Activated CD4-positive, alpha-beta memory T cell treated with anti-CD3 and anti-CD28 coated beads, Interleukin-2, amount 10 ng/mL, durations not matched to agents 7 days and 5 days (primary cell): ENCODE measurements at regions not wholly inside any gene's neighbourhood (a gene's known extent, or its start where the extent isn't known, plus 50 kb on each side); places are given as distances from the start of the nearest gene placed in this dataset.
"Not testable (repeated sequence)": the region's sequence is repeated elsewhere in the genome, so short reads cannot be mapped to it uniquely, and the experiment has no call there.

Experiments
- CTCF ChIA-PET: fragments of 350-600 bp; sonication (Branson Sonifier 250); formaldehyde crosslinking; loops from one replicate; lab custom pipeline; 2021; ENCODE audit warnings: antibody characterized with exemption, inconsistent platforms; lab: Charles Lee
- POLR2A ChIA-PET: fragments of 350-600 bp; sonication (Branson Sonifier 250); formaldehyde crosslinking; loops from one replicate; lab custom pipeline; 2021; ENCODE audit warnings: antibody characterized with exemption; lab: Charles Lee
- DNase-seq: peaks from one replicate; pipeline ENCODE4 v3.0.0-alpha.2; 2020
- H3K27ac Mint-ChIP-seq: one replicate; pipeline ENCODE4 v1.8.0; 2021; ENCODE audit warnings: mild to moderate bottlenecking, mixed read lengths
- H3K27me3 Mint-ChIP-seq: one replicate; pipeline ENCODE4 v1.8.0; 2021; ENCODE audit warnings: mixed read lengths
- H3K36me3 Mint-ChIP-seq: one replicate; pipeline ENCODE4 v1.8.0; 2021; ENCODE audit warnings: low read depth, mixed read lengths
- H3K4me1 Mint-ChIP-seq: one replicate; pipeline ENCODE4 v1.8.0; 2021; ENCODE audit warnings: mixed read lengths
- H3K4me3 Mint-ChIP-seq: one replicate; pipeline ENCODE4 v1.8.0; 2021; ENCODE audit warnings: mild to moderate bottlenecking, mixed read lengths
- H3K9me3 Mint-ChIP-seq: one replicate; pipeline ENCODE4 v1.8.0; 2021; ENCODE audit warnings: mixed read lengths

DNA sequence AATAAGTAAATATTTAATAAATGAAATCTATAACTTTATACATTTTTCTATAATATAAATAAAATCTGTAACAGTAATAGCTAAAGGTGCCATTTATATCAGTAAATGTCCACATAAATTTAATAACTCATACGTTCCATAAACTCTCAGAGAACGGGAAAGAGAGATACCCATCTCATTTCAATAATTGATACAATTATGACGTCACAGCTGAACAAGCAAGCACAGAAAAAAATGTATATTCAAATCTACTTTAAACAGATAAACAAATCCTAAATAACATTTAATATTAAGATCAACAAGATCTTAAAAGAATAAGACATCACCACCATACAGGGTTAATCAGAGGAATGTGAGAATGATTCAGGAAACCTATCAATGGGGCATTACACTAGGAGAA lies 1136.5 kb downstream of the TBC1D22A start:
- peaks cover 2% of the 10 kb centered on the region for H3K9me3 Mint-ChIP-seq
- no peak overlapping the region for H3K27ac Mint-ChIP-seq
- no peaks in the 10 kb centered on the region for H3K36me3 Mint-ChIP-seq
- ChIA-PET CTCF (no interaction called here), POLR2A (no interaction called here)
- no peak for DNase-seq
- H3K4me3 Mint-ChIP-seq: no peak overlapping the region
- H3K27me3 Mint-ChIP-seq: no peaks in the 10 kb centered on the region
- no peaks in the 10 kb centered on the region for H3K4me1 Mint-ChIP-seq

DNA sequence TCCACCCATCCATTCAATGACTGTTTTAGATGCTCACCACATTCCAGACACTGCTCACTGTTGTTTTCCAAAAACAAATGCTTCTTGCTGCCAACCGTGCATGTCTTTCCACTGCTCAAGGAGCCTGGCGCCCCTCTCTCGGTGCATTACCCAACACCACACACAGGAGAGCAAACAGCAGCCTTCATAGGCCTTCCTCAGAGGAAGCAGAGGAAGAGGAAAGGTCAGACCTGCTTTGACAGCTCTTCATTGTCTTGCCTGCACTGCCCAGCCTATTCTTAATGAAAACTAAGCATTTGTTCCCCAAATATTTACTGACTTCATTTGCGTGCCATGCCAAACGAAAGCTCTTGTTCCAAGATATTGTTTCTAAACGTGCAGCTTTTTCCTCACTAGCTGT lies 1129.2 kb downstream of the TBC1D22A start:
- H3K4me1 Mint-ChIP-seq: no peaks in the 10 kb centered on the region
- H3K27me3 Mint-ChIP-seq: no peaks in the 10 kb centered on the region
- DNase-seq: no peak
- POLR2A ChIA-PET: no interaction called here
- no peak overlapping the region for H3K27ac Mint-ChIP-seq
- no peaks in the 10 kb centered on the region for H3K36me3 Mint-ChIP-seq
- H3K9me3 Mint-ChIP-seq: peaks cover 2% of the 10 kb centered on the region
- CTCF ChIA-PET: no interaction called here
- H3K4me3 Mint-ChIP-seq: no peak overlapping the region

DNA sequence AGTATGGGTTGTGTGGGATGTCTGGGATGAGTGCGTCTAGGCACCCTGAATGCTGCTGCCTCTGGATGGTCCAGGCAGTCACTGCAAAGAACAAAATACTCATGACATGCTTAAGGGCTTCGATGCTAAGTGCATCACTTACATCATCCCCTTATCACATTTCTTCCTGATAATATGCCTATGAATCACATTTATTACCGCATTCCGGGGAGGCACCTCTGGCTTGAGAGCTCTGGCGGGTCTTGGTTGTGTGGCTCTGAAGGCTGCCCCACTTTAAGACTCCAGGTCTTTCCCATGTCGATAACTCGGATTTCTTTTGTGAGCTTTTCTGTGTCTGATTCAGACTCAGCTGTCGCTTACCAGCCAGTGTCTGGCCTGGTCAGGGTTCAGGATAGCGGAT lies 1126.4 kb downstream of the TBC1D22A start:
- POLR2A ChIA-PET: no interaction called here
- Mint-ChIP-seq H3K36me3 (no peaks in the 10 kb centered on the region), H3K4me1 (no peaks in the 10 kb centered on the region), H3K4me3 (no peak overlapping the region), H3K9me3 (no peaks in the 10 kb centered on the region), H3K27me3 (no peaks in the 10 kb centered on the region), H3K27ac (no peak overlapping the region)
- DNase-seq: no peak
- CTCF ChIA-PET: no interaction called here

DNA sequence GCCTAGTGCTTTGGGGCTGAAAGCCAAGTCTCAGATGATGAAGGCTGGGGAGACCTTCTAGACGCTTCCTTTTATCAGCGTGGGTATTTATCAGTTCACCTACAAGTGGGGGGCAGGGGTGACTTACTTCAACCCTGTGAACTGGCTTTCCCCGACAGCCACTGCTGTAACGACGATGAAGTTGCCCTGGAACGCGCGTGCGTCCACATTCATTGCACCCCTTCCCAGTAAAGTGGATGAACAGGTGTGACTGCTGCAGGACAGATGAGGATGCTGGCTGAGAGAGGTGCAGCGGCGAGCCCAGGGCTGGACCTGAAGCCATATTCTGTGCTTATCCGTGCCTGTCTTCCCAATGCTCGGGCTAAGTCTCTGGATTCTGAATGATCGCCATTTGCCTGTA lies 1122.3 kb downstream of the TBC1D22A start:
- H3K4me3 Mint-ChIP-seq: no peak overlapping the region
- H3K27me3 Mint-ChIP-seq: no peaks in the 10 kb centered on the region
- ChIA-PET POLR2A (no interaction called here), CTCF (no interaction called here)
- no peak overlapping the region for H3K27ac Mint-ChIP-seq
- no peaks in the 10 kb centered on the region for H3K4me1 Mint-ChIP-seq
- no peaks in the 10 kb centered on the region for H3K36me3 Mint-ChIP-seq
- no peak for DNase-seq
- no peaks in the 10 kb centered on the region for H3K9me3 Mint-ChIP-seq

DNA sequence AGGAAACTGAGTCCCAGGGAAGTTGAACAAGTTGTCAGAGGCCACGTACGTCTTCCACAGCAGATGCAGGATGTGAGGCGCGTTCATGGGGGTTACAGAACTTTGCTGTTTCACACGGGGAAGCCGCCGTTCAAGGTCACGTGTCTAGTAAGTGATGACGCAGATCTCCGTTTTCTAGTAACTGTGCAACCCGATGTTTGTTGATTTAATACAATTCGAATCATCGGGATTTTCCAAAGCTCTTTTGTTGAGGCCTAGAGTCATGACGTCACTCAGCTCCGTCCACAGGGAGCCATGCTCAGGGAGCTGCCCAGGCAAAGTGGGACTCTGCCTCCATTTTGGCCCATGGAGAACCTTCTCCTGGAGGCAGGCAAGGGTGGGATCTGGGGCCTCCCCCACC lies 1121.8 kb downstream of the TBC1D22A start:
- CTCF ChIA-PET: no interaction called here
- POLR2A ChIA-PET: no interaction called here
- H3K27ac Mint-ChIP-seq: no peak overlapping the region
- no peak overlapping the region for H3K4me3 Mint-ChIP-seq
- H3K36me3 Mint-ChIP-seq: no peaks in the 10 kb centered on the region
- H3K4me1 Mint-ChIP-seq: no peaks in the 10 kb centered on the region
- no peaks in the 10 kb centered on the region for H3K27me3 Mint-ChIP-seq
- no peaks in the 10 kb centered on the region for H3K9me3 Mint-ChIP-seq
- DNase-seq: no peak

DNA sequence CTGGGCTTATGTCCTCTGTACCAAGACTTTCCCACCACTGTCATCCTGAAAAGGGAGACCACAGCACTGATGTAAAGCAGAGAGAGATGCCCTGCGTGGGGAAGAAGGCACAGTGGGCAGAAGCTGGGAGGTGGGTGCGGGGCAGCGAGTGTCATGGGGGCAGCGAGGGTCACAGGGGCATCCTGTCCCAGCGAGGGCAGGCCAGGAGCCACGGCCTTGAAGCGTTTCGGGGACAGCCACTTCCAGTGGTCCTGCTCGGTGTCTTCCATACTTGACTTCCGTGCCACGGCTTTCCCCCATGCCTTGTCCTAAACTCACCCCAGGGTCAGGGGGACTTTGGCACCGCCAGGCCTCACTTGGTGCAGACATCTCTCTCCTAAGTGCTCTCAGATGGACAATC lies 1121.3 kb downstream of the TBC1D22A start:
- H3K9me3 Mint-ChIP-seq: no peaks in the 10 kb centered on the region
- no peak overlapping the region for H3K27ac Mint-ChIP-seq
- H3K27me3 Mint-ChIP-seq: no peaks in the 10 kb centered on the region
- no peaks in the 10 kb centered on the region for H3K4me1 Mint-ChIP-seq
- no peak for DNase-seq
- no peaks in the 10 kb centered on the region for H3K36me3 Mint-ChIP-seq
- CTCF ChIA-PET: no interaction called here
- no peak overlapping the region for H3K4me3 Mint-ChIP-seq
- POLR2A ChIA-PET: no interaction called here

DNA sequence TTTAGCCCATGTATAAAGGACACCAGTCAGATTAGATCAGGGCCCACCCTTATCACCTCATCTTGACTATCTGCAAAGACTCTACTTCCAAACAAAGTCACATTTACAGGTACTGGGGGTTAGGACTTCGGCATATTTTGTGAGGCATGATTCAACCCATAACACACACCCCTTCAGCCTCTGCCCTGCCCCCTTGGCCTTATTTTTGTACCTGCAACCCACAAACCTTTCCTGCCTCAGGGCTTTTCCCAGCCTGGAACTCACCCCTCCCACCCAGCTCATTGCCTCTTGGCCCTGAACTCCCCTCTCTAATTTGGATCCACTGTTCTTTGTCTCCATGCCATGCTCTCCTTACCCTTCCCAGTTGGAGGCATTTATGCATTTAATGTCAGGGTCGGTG lies 1116.9 kb downstream of the TBC1D22A start:
- no peak for DNase-seq
- no peaks in the 10 kb centered on the region for H3K36me3 Mint-ChIP-seq
- H3K4me3 Mint-ChIP-seq: no peak overlapping the region
- no peak overlapping the region for H3K27ac Mint-ChIP-seq
- H3K27me3 Mint-ChIP-seq: peaks cover 2% of the 10 kb centered on the region
- H3K4me1 Mint-ChIP-seq: no peaks in the 10 kb centered on the region
- ChIA-PET POLR2A (no interaction called here), CTCF (no interaction called here)
- H3K9me3 Mint-ChIP-seq: no peaks in the 10 kb centered on the region

DNA sequence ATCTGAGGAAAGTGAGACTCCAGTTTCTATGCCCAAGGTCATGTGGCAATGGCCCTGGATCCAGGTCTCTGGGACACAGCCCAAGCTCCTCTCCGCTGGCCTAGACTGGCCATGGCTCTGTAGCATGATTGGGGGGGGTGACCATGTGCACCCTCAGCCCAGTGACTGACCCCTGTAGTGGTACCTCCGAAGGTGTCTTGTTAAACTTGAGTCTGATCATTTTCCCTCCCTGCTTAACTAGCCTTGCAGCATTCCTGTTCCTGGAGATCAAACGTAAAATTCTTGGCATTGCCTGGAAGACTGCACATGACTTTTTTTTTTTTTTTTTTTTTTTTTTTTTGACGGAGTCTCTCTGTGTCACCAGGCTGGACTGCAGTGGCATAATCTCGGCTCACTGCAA lies 1116.0 kb downstream of the TBC1D22A start:
- ChIA-PET CTCF (no interaction called here), POLR2A (no interaction called here)
- H3K4me1 Mint-ChIP-seq: no peaks in the 10 kb centered on the region
- H3K27ac Mint-ChIP-seq: no peak overlapping the region
- peaks cover 2% of the 10 kb centered on the region for H3K27me3 Mint-ChIP-seq
- no peak overlapping the region for H3K4me3 Mint-ChIP-seq
- no peaks in the 10 kb centered on the region for H3K36me3 Mint-ChIP-seq
- H3K9me3 Mint-ChIP-seq: no peaks in the 10 kb centered on the region
- no peak for DNase-seq

DNA sequence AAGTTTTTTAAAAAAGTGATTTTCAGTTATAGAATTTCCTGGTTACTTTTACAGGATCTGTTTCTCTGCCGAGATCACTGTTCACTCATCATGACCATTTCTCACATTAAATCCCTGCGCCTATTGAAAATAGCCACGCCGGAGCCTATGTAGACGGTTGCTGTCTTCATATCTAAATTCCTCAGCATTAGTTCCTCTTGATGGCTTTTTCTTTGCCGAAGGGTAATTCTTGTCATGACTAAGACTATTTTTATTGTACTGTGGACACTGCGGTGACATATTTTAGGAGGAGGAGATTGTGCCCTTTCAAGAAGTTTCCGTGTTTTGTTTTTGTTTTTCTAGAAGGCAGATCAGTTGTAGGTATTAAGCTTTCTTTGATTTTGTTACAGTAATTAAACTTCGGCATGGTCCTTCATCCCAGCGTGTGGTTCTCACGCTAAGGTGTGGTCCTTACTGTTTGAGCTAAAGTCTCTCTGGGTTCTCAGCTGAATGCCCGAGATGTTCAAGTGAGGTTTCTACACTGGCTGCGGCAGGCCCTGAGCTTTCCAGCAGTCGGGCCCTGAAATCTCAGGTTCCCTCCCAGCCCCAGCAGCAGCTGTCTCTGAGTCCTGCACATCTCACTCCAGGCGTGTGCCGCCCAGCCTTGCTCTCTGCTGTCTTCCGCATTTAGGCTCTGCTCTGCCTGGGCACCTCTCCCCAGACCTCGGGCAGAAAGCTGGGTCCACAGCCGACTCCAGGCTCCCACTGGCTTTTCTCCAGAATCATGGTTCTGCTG lies 1110.5 kb downstream of the TBC1D22A start:
- H3K4me1 Mint-ChIP-seq: no peaks in the 10 kb centered on the region
- ChIA-PET CTCF (no interaction called here), POLR2A (interaction anchor here (0.6 kb wide), 1 partner anchor 1267 kb away, joined by 5 read pairs; no protein-coding TSS in a partner anchor)

DNA sequence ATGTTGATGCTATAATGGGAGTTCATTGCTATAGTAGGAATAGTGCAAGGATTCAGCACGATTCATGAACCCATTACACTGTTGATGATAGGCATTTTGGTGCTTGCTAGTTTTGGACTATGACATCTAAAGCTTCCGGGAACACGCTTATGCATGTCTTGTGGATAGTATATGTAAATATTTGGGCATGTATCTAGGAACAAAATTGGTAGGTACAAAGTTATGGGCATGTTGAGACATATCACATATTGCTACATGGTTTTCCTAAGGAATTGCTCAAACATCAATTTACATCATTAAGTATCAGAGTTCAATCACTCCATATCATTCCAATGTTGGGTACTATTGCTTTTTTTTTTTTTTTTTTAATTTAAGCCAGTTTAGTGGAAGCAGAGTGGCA lies 1103.2 kb downstream of the TBC1D22A start:
- H3K27ac Mint-ChIP-seq: no peak overlapping the region
- no peak overlapping the region for H3K4me3 Mint-ChIP-seq
- no peaks in the 10 kb centered on the region for H3K9me3 Mint-ChIP-seq
- ChIA-PET CTCF (no interaction called here), POLR2A (no interaction called here)
- no peak for DNase-seq
- H3K27me3 Mint-ChIP-seq: peaks cover 2% of the 10 kb centered on the region
- no peaks in the 10 kb centered on the region for H3K4me1 Mint-ChIP-seq
- no peaks in the 10 kb centered on the region for H3K36me3 Mint-ChIP-seq

More for the DNA sequence above, 1110.5 kb downstream of the TBC1D22A start:
- no peaks in the 10 kb centered on the region for H3K36me3 Mint-ChIP-seq
- no peak for DNase-seq
- H3K27ac Mint-ChIP-seq: no peak overlapping the region
- H3K9me3 Mint-ChIP-seq: no peaks in the 10 kb centered on the region
- H3K27me3 Mint-ChIP-seq: peaks cover 2% of the 10 kb centered on the region
- H3K4me3 Mint-ChIP-seq: no peak overlapping the region

DNA sequence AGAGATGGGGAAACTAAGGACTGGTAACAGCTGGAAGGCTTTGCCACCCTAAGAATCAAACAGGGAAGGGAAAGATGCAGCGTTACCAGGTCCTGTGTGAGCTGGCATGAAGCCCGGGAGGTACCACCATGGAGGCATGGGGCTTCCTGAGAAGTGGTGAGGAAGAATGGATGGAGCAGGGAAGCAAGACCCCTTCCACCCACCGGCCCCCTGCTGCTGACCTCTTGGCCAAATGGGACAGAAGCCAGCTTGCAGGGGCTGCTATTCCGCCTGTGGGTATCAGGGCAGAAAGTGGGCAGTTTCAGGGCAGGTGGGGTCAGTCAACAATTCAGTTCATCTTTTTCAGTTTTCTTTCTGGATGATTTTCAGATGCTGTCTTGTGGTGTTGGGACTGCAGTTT lies 1099.9 kb downstream of the TBC1D22A start:
- ChIA-PET POLR2A (no interaction called here), CTCF (no interaction called here)
- no peak overlapping the region for H3K4me3 Mint-ChIP-seq
- no peaks in the 10 kb centered on the region for H3K4me1 Mint-ChIP-seq
- H3K27ac Mint-ChIP-seq: no peak overlapping the region
- DNase-seq: no peak
- H3K9me3 Mint-ChIP-seq: no peaks in the 10 kb centered on the region
- no peaks in the 10 kb centered on the region for H3K36me3 Mint-ChIP-seq
- peaks cover 2% of the 10 kb centered on the region for H3K27me3 Mint-ChIP-seq

DNA sequence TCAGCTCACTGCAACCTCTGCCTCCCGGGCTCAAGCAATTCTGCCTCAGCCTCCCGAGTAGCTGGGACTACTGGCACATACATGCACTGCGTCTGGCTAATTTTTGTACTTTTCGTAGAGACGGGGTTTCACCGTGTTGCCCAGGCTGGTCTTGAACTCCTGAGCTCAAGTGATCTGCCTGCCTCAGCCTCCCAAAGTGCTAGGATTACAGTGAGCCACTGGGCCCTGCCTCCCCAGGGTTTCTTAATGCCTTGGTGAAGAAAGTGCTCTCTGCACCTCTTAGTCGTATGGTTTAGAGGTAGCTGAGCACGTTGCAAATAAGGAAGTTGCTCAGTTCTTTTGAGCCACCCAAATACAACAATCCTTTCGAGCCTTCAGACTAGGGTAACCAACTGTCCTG lies 1098.5 kb downstream of the TBC1D22A start:
- H3K27ac Mint-ChIP-seq, DNase-seq, CTCF ChIA-PET, POLR2A ChIA-PET, H3K4me1 Mint-ChIP-seq, H3K36me3 Mint-ChIP-seq, H3K4me3 Mint-ChIP-seq, H3K9me3 Mint-ChIP-seq, H3K27me3 Mint-ChIP-seq: not testable (repeated sequence)

DNA sequence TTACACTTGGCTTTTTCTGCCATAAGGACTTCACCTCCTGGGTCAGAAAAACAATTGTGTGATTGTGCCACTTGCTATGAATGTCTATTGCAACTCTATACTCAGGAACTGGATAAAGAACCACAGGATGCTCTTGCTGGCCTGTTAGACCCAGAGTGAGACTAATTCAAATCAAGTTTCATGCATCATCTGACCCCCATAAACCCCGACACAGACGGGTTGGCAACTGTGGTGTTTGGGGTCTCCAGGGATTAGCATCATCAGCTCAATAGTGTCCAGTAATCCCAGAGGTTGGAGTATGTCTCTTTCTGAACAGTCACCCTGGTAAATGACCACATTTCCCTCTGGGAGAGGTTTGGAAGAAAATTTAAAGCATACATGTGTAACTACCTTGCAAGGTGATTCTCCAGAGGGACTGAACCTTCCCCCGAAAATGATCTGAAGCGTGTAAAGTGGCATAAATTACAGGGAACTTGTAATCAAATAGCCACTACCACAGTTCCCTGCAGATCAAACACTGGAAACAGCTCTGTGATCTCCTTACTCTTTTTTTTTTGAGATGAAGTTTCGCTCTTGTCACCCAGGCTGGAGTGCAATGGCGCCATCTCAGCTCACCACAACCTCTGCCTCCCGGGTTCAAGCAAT lies 1097.6 kb downstream of the TBC1D22A start:
- no peaks in the 10 kb centered on the region for H3K9me3 Mint-ChIP-seq
- DNase-seq: no peak
- no peaks in the 10 kb centered on the region for H3K4me1 Mint-ChIP-seq
- no peak overlapping the region for H3K4me3 Mint-ChIP-seq
- no peaks in the 10 kb centered on the region for H3K36me3 Mint-ChIP-seq
- H3K27me3 Mint-ChIP-seq: peaks cover 3% of the 10 kb centered on the region
- H3K27ac Mint-ChIP-seq: no peak overlapping the region
- ChIA-PET POLR2A (no interaction called here), CTCF (no interaction called here)

DNA sequence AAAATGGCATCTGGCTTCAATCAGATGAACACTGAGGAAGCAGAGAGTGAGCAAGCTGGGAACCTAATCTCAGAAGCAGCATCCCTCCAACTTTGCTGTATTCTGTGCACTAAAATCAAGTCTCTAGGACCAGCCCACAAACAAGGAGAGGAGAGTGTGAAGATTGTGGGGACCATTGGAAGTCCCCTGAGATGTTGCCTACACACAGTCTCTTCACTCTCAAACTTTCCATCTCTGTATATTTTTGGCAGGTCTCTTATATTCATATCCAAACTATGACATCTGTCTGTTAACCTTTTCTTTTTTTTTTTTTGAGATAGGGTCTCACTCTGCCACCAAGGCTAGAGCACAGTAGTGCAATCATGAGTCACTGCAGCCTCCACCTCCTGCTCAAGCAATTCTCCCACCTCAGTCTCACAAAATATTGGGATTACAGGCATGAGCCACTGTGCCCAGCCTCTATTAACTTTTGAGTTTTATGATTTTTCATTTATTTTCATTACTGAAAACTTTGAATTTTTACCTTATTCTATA lies 1096.4 kb downstream of the TBC1D22A start:
- ChIA-PET CTCF (no interaction called here), POLR2A (no interaction called here)
- H3K4me3 Mint-ChIP-seq: no peak overlapping the region
- H3K4me1 Mint-ChIP-seq: no peaks in the 10 kb centered on the region
- H3K27ac Mint-ChIP-seq: no peak overlapping the region
- peaks cover 4% of the 10 kb centered on the region for H3K27me3 Mint-ChIP-seq
- H3K9me3 Mint-ChIP-seq: no peaks in the 10 kb centered on the region
- H3K36me3 Mint-ChIP-seq: no peaks in the 10 kb centered on the region
- DNase-seq: no peak
